Hepatocyte (in vitro differentiated cells): ENCODE measurements at regions not wholly inside any gene's neighbourhood (a gene's known extent, or its start where the extent isn't known, plus 50 kb on each side); places are given as distances from the start of the nearest gene placed in this dataset.

ENCODE experiments used
- EZH2 ChIP-seq: fragments of 200-600 bp; sonication (generic); IDR thresholded peaks from 2 replicates; pipeline ENCODE4 v1.6.1; 2016; ENCODE audit warnings: antibody characterized with exemption, mild to moderate bottlenecking, borderline replicate concordance
- TF ChIP-seq, protein P1 (sequence below): fragments of 200-600 bp; sonication (generic); IDR thresholded peaks from 2 replicates; pipeline ENCODE4 v1.5.1; 2016; ENCODE audit warnings: antibody characterized with exemption, mild to moderate bottlenecking; ENCODE audit not compliant: poor library complexity

DNA sequence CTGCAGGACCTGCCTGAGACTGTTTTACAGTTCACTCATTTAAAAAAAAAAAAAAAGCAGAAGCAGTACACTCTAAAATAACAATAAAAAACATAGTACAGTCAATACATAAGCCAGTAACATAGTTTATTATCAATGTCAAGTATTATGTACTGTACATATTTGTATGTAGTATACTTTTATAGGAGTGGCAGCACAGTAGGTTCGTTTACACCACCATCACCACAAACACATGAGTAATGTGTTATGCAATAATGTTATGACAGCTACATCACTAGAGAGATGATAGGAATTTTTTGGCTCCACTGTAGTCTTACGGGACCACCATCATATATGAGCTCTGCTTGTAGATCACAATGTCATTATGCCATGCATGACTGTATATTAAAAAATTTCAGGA is 462.8 kb downstream of the ISL1 start:
- TF ChIP-seq EZH2: no peak
- TF ChIP-seq, protein P1, sequence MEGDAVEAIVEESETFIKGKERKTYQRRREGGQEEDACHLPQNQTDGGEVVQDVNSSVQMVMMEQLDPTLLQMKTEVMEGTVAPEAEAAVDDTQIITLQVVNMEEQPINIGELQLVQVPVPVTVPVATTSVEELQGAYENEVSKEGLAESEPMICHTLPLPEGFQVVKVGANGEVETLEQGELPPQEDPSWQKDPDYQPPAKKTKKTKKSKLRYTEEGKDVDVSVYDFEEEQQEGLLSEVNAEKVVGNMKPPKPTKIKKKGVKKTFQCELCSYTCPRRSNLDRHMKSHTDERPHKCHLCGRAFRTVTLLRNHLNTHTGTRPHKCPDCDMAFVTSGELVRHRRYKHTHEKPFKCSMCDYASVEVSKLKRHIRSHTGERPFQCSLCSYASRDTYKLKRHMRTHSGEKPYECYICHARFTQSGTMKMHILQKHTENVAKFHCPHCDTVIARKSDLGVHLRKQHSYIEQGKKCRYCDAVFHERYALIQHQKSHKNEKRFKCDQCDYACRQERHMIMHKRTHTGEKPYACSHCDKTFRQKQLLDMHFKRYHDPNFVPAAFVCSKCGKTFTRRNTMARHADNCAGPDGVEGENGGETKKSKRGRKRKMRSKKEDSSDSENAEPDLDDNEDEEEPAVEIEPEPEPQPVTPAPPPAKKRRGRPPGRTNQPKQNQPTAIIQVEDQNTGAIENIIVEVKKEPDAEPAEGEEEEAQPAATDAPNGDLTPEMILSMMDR: no peak
